Liver (tissue), 7 donors: ENCODE measurements at regions not wholly inside any gene's neighbourhood (a gene's known extent, or its start where the extent isn't known, plus 50 kb on each side); places are given as distances from the start of the nearest gene placed in this dataset.

Experiments used
- DNase-seq: peaks from one replicate; pipeline ENCODE4 v3.0.0-alpha.2; 2017; ENCODE audit warnings: low spot score
- H3K27ac ChIP-seq, 2 donors: one replicate each; pipeline ENCODE4 v1.7.0; 2013; ENCODE audit warnings: inconsistent platforms in 2 of 2, low read length in 2 of 2, control low read depth in 1 of 2, low read depth in 1 of 2, mild to moderate bottlenecking in 1 of 2
- H3K27me3 ChIP-seq, 4 donors: one replicate each; pipeline versions ENCODE4 v1.6.1 to v1.7.0; 2013; ENCODE audit warnings: low read length in 3 of 4, inconsistent platforms in 1 of 4, mild to moderate bottlenecking in 1 of 4, moderate library complexity in 1 of 4; ENCODE audit not compliant: control insufficient read depth in 4 of 4, insufficient read depth in 4 of 4
- H3K36me3 ChIP-seq, 4 donors: one replicate each; pipeline versions ENCODE4 v1.6.1 to v1.7.0; 2013; ENCODE audit warnings: low read length in 3 of 4, mild to moderate bottlenecking in 3 of 4, low read depth in 1 of 4, moderate library complexity in 1 of 4; ENCODE audit not compliant: control insufficient read depth in 4 of 4, insufficient read depth in 3 of 4
- H3K4me1 ChIP-seq, 4 donors: one replicate each; pipeline versions ENCODE4 v1.6.1 to v1.7.0; 2013; ENCODE audit warnings: low read length in 3 of 4, mild to moderate bottlenecking in 3 of 4, moderate library complexity in 1 of 4; ENCODE audit not compliant: control insufficient read depth in 4 of 4, insufficient read depth in 4 of 4
- H3K4me3 ChIP-seq, 3 donors: one replicate each; pipeline versions ENCODE4 v1.6.1 to v1.7.0; 2013; ENCODE audit warnings: low read length in 3 of 3, control low read depth in 1 of 3, low read depth in 1 of 3, mild to moderate bottlenecking in 1 of 3
- H3K9ac ChIP-seq, 2 donors: one replicate each; pipeline ENCODE4 v1.7.0; 2013; ENCODE audit warnings: low read length in 2 of 2, mild to moderate bottlenecking in 2 of 2, moderate library complexity in 2 of 2, control low read depth in 1 of 2, low read depth in 1 of 2
- H3K9me3 ChIP-seq, 4 donors: one replicate each; pipeline versions ENCODE4 v1.6.1 to v1.7.0; 2013; ENCODE audit warnings: low read length in 3 of 4; ENCODE audit not compliant: control insufficient read depth in 4 of 4
- FOXA1 ChIP-seq: IDR thresholded peaks from 2 replicates; pipeline ENCODE4 v1.6.1; 2016; ENCODE audit warnings: antibody characterized with exemption
- FOXA2 ChIP-seq: IDR thresholded peaks from 2 replicates; pipeline ENCODE4 v1.6.1; 2016; ENCODE audit warnings: antibody characterized with exemption
- HNF4A ChIP-seq, 2 donors: conservative IDR thresholded peaks; 2 replicates each; pipeline ENCODE4 v1.6.1; 2016; ENCODE audit warnings: antibody characterized with exemption in 2 of 2, mild to moderate bottlenecking in 2 of 2
- JUND ChIP-seq, 2 donors: IDR thresholded peaks; 2 replicates each; pipeline ENCODE4 v1.6.1; 2016; ENCODE audit warnings: antibody characterized with exemption in 2 of 2
- NR2F2 ChIP-seq: IDR thresholded peaks from 2 replicates; pipeline ENCODE4 v1.6.1; 2016; ENCODE audit warnings: antibody characterized with exemption
- RAD21 ChIP-seq, 2 donors: IDR thresholded peaks; 2 replicates each; pipeline ENCODE4 v1.6.1; 2016; ENCODE audit warnings: antibody characterized with exemption in 2 of 2, mild to moderate bottlenecking in 2 of 2
- RXRA ChIP-seq, 2 donors: IDR thresholded peaks; 2 replicates each; pipeline ENCODE4 v1.6.1; 2017 to 2018; ENCODE audit warnings: antibody characterized with exemption in 2 of 2, mild to moderate bottlenecking in 1 of 2
- SP1 ChIP-seq: IDR thresholded peaks from 2 replicates; pipeline ENCODE4 v1.6.1; 2018; ENCODE audit warnings: antibody characterized with exemption, mild to moderate bottlenecking
- TAF1 ChIP-seq: conservative IDR thresholded peaks from 2 replicates; pipeline ENCODE4 v1.6.1; 2016; ENCODE audit warnings: antibody characterized with exemption, mild to moderate bottlenecking
- YY1 ChIP-seq: IDR thresholded peaks from 2 replicates; pipeline ENCODE4 v1.6.1; 2016; ENCODE audit warnings: antibody characterized with exemption, mild to moderate bottlenecking
- WGBS: extraction: QIAGEN DNeasy Blood & Tissue Kit; methylation state at CpG from one replicate; pipeline ENCODE4 v1.1.7; 2013; 5-methylcytosine and 5-hydroxymethylcytosine counted together
- TF ChIP-seq, protein P1 (sequence below): IDR thresholded peaks from 2 replicates; pipeline ENCODE4 v1.6.1; 2016; ENCODE audit warnings: antibody characterized with exemption
- TF ChIP-seq, protein P2 (sequence below): IDR thresholded peaks from 2 replicates; pipeline ENCODE4 v1.6.1; 2016; ENCODE audit warnings: antibody characterized with exemption
- TF ChIP-seq, protein P3 (sequence below): IDR thresholded peaks from 2 replicates; pipeline ENCODE4 v1.6.1; 2016; ENCODE audit warnings: antibody characterized with exemption, mild to moderate bottlenecking
- TF ChIP-seq, protein P4 (sequence below): IDR thresholded peaks from 2 replicates; pipeline ENCODE4 v1.6.1; 2016; ENCODE audit warnings: antibody characterized with exemption
- donor health status: healthy.
- donor health status: healthy.
- donor health status: healthy.
- donor health status: healthy.

DNA sequence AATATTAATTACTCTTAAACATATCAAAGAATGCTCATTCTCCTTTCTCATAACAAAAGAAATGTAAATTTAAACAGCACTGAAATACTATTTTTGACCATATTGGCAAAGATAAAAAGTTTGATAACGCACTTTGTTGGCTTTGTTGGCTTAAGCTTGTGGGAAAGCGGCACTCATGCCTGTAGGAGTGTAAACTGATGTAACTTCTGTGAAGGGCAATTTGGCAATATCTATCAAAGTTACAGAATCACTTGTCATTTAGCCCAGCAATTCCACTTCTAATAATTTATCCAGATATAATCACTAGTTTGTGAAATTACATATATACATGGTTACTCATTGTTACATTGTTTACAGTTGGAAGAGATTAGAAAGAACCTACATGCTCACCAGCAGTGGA is 96.3 kb upstream of the FOXN2 start:
- H3K9me3 ChIP-seq = no peaks in the 10 kb centered on the region
- peaks cover 10 to 43% (median 32%) of the 10 kb centered on the region in 4 donors for H3K4me1 ChIP-seq
- no peaks in the 10 kb centered on the region for H3K36me3 ChIP-seq
- peak overlapping the region; percentile 83 to 86 for H3K27ac ChIP-seq
- TF ChIP-seq, protein P1, sequence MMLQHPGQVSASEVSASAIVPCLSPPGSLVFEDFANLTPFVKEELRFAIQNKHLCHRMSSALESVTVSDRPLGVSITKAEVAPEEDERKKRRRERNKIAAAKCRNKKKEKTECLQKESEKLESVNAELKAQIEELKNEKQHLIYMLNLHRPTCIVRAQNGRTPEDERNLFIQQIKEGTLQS = peak; percentile 58
- peak; percentile 38 to 64 for TF ChIP-seq RAD21 (IDR thresholded peaks at IDR 0.05)
- peak; percentile 45 to 77 for TF ChIP-seq RXRA (IDR thresholded peaks at IDR 0.05)
- TF ChIP-seq, protein P2, sequence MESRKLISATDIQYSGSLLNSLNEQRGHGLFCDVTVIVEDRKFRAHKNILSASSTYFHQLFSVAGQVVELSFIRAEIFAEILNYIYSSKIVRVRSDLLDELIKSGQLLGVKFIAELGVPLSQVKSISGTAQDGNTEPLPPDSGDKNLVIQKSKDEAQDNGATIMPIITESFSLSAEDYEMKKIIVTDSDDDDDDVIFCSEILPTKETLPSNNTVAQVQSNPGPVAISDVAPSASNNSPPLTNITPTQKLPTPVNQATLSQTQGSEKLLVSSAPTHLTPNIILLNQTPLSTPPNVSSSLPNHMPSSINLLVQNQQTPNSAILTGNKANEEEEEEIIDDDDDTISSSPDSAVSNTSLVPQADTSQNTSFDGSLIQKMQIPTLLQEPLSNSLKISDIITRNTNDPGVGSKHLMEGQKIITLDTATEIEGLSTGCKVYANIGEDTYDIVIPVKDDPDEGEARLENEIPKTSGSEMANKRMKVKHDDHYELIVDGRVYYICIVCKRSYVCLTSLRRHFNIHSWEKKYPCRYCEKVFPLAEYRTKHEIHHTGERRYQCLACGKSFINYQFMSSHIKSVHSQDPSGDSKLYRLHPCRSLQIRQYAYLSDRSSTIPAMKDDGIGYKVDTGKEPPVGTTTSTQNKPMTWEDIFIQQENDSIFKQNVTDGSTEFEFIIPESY = no peak
- no peak for TF ChIP-seq JUND (IDR thresholded peaks at IDR 0.05)
- TF ChIP-seq YY1 = peak; percentile 57
- peak; percentile 41 for TF ChIP-seq SP1
- peak; percentile 33 to 64 for TF ChIP-seq HNF4A (conservative IDR thresholded peaks at IDR 0.05)
- no peak for TF ChIP-seq FOXA2
- TF ChIP-seq NR2F2 = no peak
- peak; percentile 48 for TF ChIP-seq FOXA1
- DNase-seq = no peak
- H3K9ac ChIP-seq = no peak overlapping the region
- H3K27me3 ChIP-seq = no peaks in the 10 kb centered on the region
- WGBS = 37% methylated on average over 2 of the region's 2 CpGs
- H3K4me3 ChIP-seq = no peak overlapping the region

DNA sequence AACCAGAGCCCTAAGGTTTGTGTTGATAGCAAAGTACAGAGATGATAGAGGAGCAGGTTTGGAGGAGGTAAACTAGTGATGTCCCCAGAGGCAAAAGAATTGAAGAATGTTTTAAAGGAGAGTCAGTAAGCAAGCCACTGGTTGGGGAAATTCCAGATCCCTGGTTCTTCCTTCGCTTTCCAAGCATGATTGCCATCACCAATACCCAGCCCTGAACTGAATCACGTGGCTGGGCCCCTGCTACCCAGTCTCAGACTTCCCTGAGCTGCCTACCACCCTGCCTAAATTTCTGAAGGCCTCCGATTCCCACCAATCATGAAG is 95.3 kb upstream of the FOXN2 start:
- no peak for DNase-seq
- 53% methylated on average over 3 of the region's 3 CpGs for WGBS
- H3K4me3 ChIP-seq = no peak overlapping the region

More for the DNA sequence above, 95.3 kb upstream of the FOXN2 start:
- TF ChIP-seq RXRA (IDR thresholded peaks at IDR 0.05) (no peak), NR2F2 (no peak), RAD21 (IDR thresholded peaks at IDR 0.05) (no peak), YY1 (no peak), TAF1 (no peak), FOXA2 (no peak), SP1 (no peak)
- TF ChIP-seq, protein P3, sequence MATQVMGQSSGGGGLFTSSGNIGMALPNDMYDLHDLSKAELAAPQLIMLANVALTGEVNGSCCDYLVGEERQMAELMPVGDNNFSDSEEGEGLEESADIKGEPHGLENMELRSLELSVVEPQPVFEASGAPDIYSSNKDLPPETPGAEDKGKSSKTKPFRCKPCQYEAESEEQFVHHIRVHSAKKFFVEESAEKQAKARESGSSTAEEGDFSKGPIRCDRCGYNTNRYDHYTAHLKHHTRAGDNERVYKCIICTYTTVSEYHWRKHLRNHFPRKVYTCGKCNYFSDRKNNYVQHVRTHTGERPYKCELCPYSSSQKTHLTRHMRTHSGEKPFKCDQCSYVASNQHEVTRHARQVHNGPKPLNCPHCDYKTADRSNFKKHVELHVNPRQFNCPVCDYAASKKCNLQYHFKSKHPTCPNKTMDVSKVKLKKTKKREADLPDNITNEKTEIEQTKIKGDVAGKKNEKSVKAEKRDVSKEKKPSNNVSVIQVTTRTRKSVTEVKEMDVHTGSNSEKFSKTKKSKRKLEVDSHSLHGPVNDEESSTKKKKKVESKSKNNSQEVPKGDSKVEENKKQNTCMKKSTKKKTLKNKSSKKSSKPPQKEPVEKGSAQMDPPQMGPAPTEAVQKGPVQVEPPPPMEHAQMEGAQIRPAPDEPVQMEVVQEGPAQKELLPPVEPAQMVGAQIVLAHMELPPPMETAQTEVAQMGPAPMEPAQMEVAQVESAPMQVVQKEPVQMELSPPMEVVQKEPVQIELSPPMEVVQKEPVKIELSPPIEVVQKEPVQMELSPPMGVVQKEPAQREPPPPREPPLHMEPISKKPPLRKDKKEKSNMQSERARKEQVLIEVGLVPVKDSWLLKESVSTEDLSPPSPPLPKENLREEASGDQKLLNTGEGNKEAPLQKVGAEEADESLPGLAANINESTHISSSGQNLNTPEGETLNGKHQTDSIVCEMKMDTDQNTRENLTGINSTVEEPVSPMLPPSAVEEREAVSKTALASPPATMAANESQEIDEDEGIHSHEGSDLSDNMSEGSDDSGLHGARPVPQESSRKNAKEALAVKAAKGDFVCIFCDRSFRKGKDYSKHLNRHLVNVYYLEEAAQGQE = no peak
- TF ChIP-seq, protein P4, sequence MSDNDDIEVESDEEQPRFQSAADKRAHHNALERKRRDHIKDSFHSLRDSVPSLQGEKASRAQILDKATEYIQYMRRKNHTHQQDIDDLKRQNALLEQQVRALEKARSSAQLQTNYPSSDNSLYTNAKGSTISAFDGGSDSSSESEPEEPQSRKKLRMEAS = no peak
- TF ChIP-seq, protein P1 = no peak
- TF ChIP-seq, protein P2 = no peak
- Histone ChIP-seq H3K27ac (peak overlapping the region; percentile 83 to 86), H3K9me3 (no peaks in the 10 kb centered on the region), H3K4me1 (peaks cover 10 to 43% (median 32%) of the 10 kb centered on the region in 4 donors), H3K9ac (no peak overlapping the region), H3K36me3 (no peaks in the 10 kb centered on the region), H3K27me3 (no peaks in the 10 kb centered on the region)
